ENCODE measurements at regions not wholly inside any gene's neighbourhood (a gene's known extent, or its start where the extent isn't known, plus 50 kb on each side); places are given as distances from the start of the nearest gene placed in this dataset.
"Not testable (repeated sequence)": the region's sequence is repeated elsewhere in the genome, so short reads cannot be mapped to it uniquely, and the experiment has no call there.

GRCh38 chr1:83272484-83272883 is 726.4 kb downstream of the TTLL7 start:
- TF ChIP-seq, protein P1, sequence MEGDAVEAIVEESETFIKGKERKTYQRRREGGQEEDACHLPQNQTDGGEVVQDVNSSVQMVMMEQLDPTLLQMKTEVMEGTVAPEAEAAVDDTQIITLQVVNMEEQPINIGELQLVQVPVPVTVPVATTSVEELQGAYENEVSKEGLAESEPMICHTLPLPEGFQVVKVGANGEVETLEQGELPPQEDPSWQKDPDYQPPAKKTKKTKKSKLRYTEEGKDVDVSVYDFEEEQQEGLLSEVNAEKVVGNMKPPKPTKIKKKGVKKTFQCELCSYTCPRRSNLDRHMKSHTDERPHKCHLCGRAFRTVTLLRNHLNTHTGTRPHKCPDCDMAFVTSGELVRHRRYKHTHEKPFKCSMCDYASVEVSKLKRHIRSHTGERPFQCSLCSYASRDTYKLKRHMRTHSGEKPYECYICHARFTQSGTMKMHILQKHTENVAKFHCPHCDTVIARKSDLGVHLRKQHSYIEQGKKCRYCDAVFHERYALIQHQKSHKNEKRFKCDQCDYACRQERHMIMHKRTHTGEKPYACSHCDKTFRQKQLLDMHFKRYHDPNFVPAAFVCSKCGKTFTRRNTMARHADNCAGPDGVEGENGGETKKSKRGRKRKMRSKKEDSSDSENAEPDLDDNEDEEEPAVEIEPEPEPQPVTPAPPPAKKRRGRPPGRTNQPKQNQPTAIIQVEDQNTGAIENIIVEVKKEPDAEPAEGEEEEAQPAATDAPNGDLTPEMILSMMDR (IDR thresholded peaks at IDR 0.05) = not testable (repeated sequence)
- not testable (repeated sequence) for TF ChIP-seq POLR2A (IDR thresholded peaks at IDR 0.05)

Data from adrenal gland (tissue), 5 donors.